HEK293T (cell line): ENCODE measurements at regions not wholly inside any gene's neighbourhood (a gene's known extent, or its start where the extent isn't known, plus 50 kb on each side); places are given as distances from the start of the nearest gene placed in this dataset.

Experiments used
- ARNT ChIP-seq: fragments of 450-650 bp; IDR thresholded peaks from 2 replicates; pipeline ENCODE4 v1.6.1; 2017; ENCODE audit warnings: mild to moderate bottlenecking
- FOXA1 ChIP-seq: fragments of 450-650 bp; IDR thresholded peaks from 2 replicates; pipeline ENCODE4 v1.6.1; 2016; ENCODE audit warnings: mild to moderate bottlenecking
- FOXK2 ChIP-seq: fragments of 450-650 bp; IDR thresholded peaks from 2 replicates; pipeline ENCODE4 v1.6.1; 2016; ENCODE audit warnings: mild to moderate bottlenecking
- FOXM1 ChIP-seq: fragments of 450-650 bp; IDR thresholded peaks from 2 replicates; pipeline ENCODE4 v1.6.1; 2017; ENCODE audit warnings: mild to moderate bottlenecking, borderline replicate concordance
- SP1 ChIP-seq: fragments of 450-650 bp; IDR thresholded peaks from 2 replicates; pipeline ENCODE4 v1.6.1; 2017
- SUZ12 ChIP-seq: fragments of 450-650 bp; IDR thresholded peaks from 2 replicates; pipeline ENCODE4 v1.6.1; 2016; ENCODE audit warnings: mild to moderate bottlenecking

DNA sequence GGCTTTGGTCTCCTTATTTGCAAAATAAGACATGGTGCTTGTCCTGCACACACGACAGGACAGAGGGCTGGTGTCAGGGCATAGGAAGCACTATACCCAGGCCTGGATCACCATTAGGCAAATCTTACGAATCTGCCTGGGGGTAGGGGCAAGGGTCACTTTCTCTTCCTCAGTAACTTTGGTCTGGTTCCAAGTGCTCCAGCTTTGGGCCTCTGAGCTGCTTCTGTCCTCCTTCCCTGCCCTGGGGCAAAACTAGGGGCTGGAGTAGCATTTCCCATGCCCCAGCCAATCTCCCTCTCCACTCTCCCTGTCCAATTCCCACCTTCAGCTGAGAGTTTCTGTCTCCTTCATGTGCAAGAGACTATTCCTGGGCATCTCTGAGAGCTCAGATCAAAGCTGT is 123.7 kb upstream of the NECTIN1 start:
- no peak for TF ChIP-seq FOXM1
- TF ChIP-seq FOXA1 = no peak
- TF ChIP-seq FOXK2 = no peak
- TF ChIP-seq SP1 = no peak
- no peak for TF ChIP-seq ARNT
- TF ChIP-seq SUZ12 = no peak
